SK-N-SH (cell line): ENCODE measurements at regions not wholly inside any gene's neighbourhood (a gene's known extent, or its start where the extent isn't known, plus 50 kb on each side); places are given as distances from the start of the nearest gene placed in this dataset.

Experiments
- CTCF ChIA-PET: fragments of 300-600, 350-600 bp; formaldehyde crosslinking; extraction: SDS; loops from one replicate; lab custom pipeline; 2021; lab: Yijun Ruan, JAX
- POLR2A ChIA-PET: fragments of 350-600 bp; sonication (Branson Sonifier 250); formaldehyde crosslinking; extraction: SDS; loops from one replicate; lab custom pipeline; 2020; ENCODE audit warnings: antibody characterized with exemption, inconsistent platforms; lab: Yijun Ruan, JAX
- DNase-seq: peaks from one replicate; pipeline ENCODE4 v3.0.0; 2012
- H2AFZ ChIP-seq: fragments of 200-600 bp; sonication (generic); 2 replicates; pipeline ENCODE4 v1.8.1; 2016; ENCODE audit warnings: antibody characterized with exemption, mild to moderate bottlenecking, low read depth
- H3F3A ChIP-seq: fragments of 200-600 bp; sonication (generic); replicated peaks from 2 replicates; pipeline ENCODE3; 2016; ENCODE audit warnings: antibody characterized with exemption, mild to moderate bottlenecking; ENCODE audit not compliant: insufficient read depth
- H3K27ac ChIP-seq, 2 experiments: fragments of 200-500 bp in 1 of 2; fragments of 200-600 bp in 1 of 2; sonication (Bioruptor generic) in 1 of 2; sonication (generic), shearing (Covaris generic) in 1 of 2; 2 replicates each; pipeline versions ENCODE4 v1.5.1 to v1.6.1; 2014 to 2016; ENCODE audit warnings: low read depth in 2 of 2, inconsistent platforms in 1 of 2, low read length in 1 of 2, mild to moderate bottlenecking in 1 of 2, mixed read lengths in 1 of 2
- H3K27me3 ChIP-seq: fragments of 200-600 bp; sonication (generic), shearing (Covaris generic); 2 replicates; pipeline ENCODE4 v1.6.1; 2016; ENCODE audit warnings: mixed run types; ENCODE audit not compliant: insufficient read depth
- H3K36me3 ChIP-seq, 2 experiments: fragments of 200-500 bp in 1 of 2; fragments of 200-600 bp in 1 of 2; sonication (Bioruptor generic) in 1 of 2; sonication (generic) in 1 of 2; replicated peaks in 1 of 2; 2 replicates each; pipeline versions ENCODE3 to v1.5.1; 2014 to 2016; ENCODE audit warnings: low read length in 1 of 2, mild to moderate bottlenecking in 1 of 2; ENCODE audit not compliant: insufficient read depth in 2 of 2, control insufficient read depth in 1 of 2
- H3K4me1 ChIP-seq, 2 experiments: fragments of 200-500 bp in 1 of 2; fragments of 200-600 bp in 1 of 2; sonication (Bioruptor generic) in 1 of 2; sonication (generic), shearing (Covaris generic) in 1 of 2; 2 replicates each; pipeline versions ENCODE4 v1.5.1 to v1.6.1; 2014 to 2016; ENCODE audit warnings: low read depth in 1 of 2, low read length in 1 of 2, mixed run types in 1 of 2; ENCODE audit not compliant: insufficient read depth in 2 of 2, control insufficient read depth in 1 of 2
- H3K4me2 ChIP-seq: fragments of 200-600 bp; sonication (generic), shearing (Covaris generic); 2 replicates; pipeline ENCODE4 v1.6.1; 2017; ENCODE audit warnings: mixed run types
- H3K4me3 ChIP-seq, 2 experiments: fragments of 200-500 bp in 1 of 2; fragments of 200-600 bp in 1 of 2; sonication (Bioruptor generic) in 1 of 2; sonication (generic), shearing (Covaris generic) in 1 of 2; 2 replicates each; pipeline versions ENCODE4 v1.5.1 to v1.8.1; 2014 to 2016; ENCODE audit warnings: low read depth in 2 of 2, inconsistent platforms in 1 of 2, low read length in 1 of 2, mild to moderate bottlenecking in 1 of 2, mixed read lengths in 1 of 2, moderate library complexity in 1 of 2
- H3K79me2 ChIP-seq: fragments of 200-600 bp; sonication (generic); 2 replicates; pipeline ENCODE4 v1.8.1; 2017; ENCODE audit warnings: mild to moderate bottlenecking; ENCODE audit not compliant: insufficient read depth
- H3K9ac ChIP-seq: fragments of 200-600 bp; sonication (generic); 2 replicates; pipeline ENCODE4 v1.6.1; 2017; ENCODE audit warnings: mixed run types
- H3K9me2 ChIP-seq: fragments of 200-600 bp; sonication (generic); 2 replicates; pipeline ENCODE4 v1.6.1; 2017; ENCODE audit warnings: mixed run types
- H3K9me3 ChIP-seq: fragments of 200-600 bp; sonication (generic); 2 replicates; pipeline ENCODE4 v1.6.1; 2017; ENCODE audit warnings: mixed run types, mild to moderate bottlenecking, moderate library complexity
- H4K20me1 ChIP-seq: fragments of 200-600 bp; sonication (generic); 2 replicates; pipeline ENCODE4 v1.6.1; 2017; ENCODE audit warnings: mild to moderate bottlenecking, mixed run types; ENCODE audit not compliant: insufficient read depth
- EZH2phosphoT487 ChIP-seq: fragments of 200-600 bp; sonication (generic); IDR thresholded peaks from 2 replicates; pipeline ENCODE4 v1.6.1; 2017; ENCODE audit warnings: low read depth, mixed run types, mild to moderate bottlenecking, antibody characterized with exemption, moderate library complexity, borderline replicate concordance
- JUND ChIP-seq: IDR thresholded peaks from 2 replicates; pipeline ENCODE4 v1.4.0; 2012
- MEF2A ChIP-seq: IDR thresholded peaks from 2 replicates; pipeline ENCODE4 v1.4.0; 2012; ENCODE audit warnings: low read depth, borderline replicate concordance
- MXI1 ChIP-seq: IDR thresholded peaks from 2 replicates; pipeline ENCODE4 v1.6.1; 2012; ENCODE audit warnings: mild to moderate bottlenecking, low read depth, low read length, improper control_type of control experiment
- NFIC ChIP-seq: IDR thresholded peaks from 2 replicates; pipeline ENCODE4 v1.4.0; 2012; ENCODE audit warnings: borderline replicate concordance
- NRF1 ChIP-seq: IDR thresholded peaks from 2 replicates; pipeline ENCODE4 v1.6.1; 2012; ENCODE audit warnings: low read depth, mild to moderate bottlenecking, low read length
- POLR2AphosphoS5 ChIP-seq: IDR thresholded peaks from 2 replicates; pipeline ENCODE4 v1.6.1; 2012; ENCODE audit warnings: low read depth, low read length
- RCOR1 ChIP-seq: fragments of 150-350 bp; IDR thresholded peaks from 2 replicates; pipeline ENCODE4 v1.6.1; 2017; ENCODE audit warnings: antibody characterized with exemption, low read length
- RXRA ChIP-seq: IDR thresholded peaks from 2 replicates; pipeline ENCODE4 v1.4.0; 2012; ENCODE audit warnings: low read depth, mild to moderate bottlenecking, borderline replicate concordance
- SIN3A ChIP-seq: IDR thresholded peaks from 2 replicates; pipeline ENCODE4 v1.6.1; 2012; ENCODE audit warnings: low read depth, mild to moderate bottlenecking, low read length, moderate library complexity, borderline replicate concordance
- SMC3 ChIP-seq: IDR thresholded peaks from 2 replicates; pipeline ENCODE4 v1.6.1; 2012; ENCODE audit warnings: low read depth, low read length, improper control_type of control experiment
- TAF1 ChIP-seq: IDR thresholded peaks from 2 replicates; pipeline ENCODE4 v1.6.1; 2012; ENCODE audit warnings: low read depth, mild to moderate bottlenecking, low read length, moderate library complexity, borderline replicate concordance
- TEAD4 ChIP-seq: IDR thresholded peaks from 2 replicates; pipeline ENCODE4 v1.4.0; 2012; ENCODE audit warnings: mild to moderate bottlenecking, borderline replicate concordance; ENCODE audit not compliant: insufficient read depth
- WGBS: methylation state at CpG from one replicate; pipeline ENCODE4 v1.1.6; 2017; ENCODE audit warnings: low lambda C conversion rate; 5-methylcytosine and 5-hydroxymethylcytosine counted together
- TF ChIP-seq, protein P1 (sequence below): fragments of 150-350 bp; IDR thresholded peaks from 2 replicates; pipeline ENCODE4 v1.6.1; 2016; ENCODE audit warnings: mild to moderate bottlenecking, low read depth, low read length
- TF ChIP-seq, protein P2 (sequence below): IDR thresholded peaks from 2 replicates; pipeline ENCODE4 v1.6.1; 2012; ENCODE audit warnings: mild to moderate bottlenecking, low read depth, low read length, moderate library complexity
- TF ChIP-seq, protein P3 (sequence below): IDR thresholded peaks from 2 replicates; pipeline ENCODE4; 2012

DNA sequence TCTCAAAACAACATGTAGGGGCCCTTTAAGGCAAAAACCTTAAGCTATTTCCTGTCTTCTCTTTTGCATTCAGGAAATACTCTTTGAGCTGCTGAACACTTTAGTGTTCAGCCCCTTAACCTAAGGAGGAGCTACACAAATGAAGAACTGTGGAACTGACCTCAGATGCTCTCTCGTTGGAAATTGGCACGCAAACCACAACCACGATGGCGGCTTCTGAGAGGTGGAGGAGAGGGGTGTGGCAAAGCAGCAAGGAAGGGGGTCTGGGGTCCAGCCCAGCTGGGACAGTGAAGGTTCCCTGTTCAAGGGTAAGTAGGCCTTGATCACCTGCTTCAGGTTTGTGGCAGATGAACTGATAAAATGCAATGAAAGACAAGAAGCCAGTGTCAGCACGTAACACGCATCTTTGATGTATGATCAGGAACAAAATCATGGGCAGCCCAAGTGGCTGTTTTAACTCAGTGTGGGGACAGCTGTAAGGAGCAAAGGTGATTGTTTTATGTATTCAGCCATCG, 291.6 kb upstream of the TNRC6C start (continued):
- no peak for TF ChIP-seq EZH2phosphoT487

DNA sequence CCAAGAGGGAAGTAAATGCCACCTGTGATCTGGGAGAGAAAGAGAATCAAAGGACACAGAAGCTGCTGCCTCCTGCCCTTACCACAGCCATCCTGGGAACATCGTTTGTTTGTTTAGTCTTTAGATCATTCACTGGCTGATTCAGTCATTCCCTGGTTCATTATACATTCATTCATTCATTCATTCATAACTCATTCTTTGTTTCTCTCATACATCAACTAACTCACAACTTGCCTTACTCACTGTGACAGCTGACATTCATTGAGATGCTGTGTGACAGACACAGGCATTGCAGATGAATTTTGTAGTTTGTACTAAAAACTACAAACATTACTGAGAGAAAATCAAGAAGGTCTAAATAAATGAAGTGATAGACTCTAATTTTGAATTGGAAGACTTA, 291.0 kb upstream of the TNRC6C start:
- Histone ChIP-seq H3K79me2 (no peaks in the 10 kb centered on the region), H3K4me3 (no peak overlapping the region), H3K4me2 (no peak overlapping the region), H3K36me3 (no peaks in the 10 kb centered on the region), H4K20me1 (no peaks in the 10 kb centered on the region), H3K9me2 (no peaks in the 10 kb centered on the region), H2AFZ (no peak overlapping the region), H3F3A (no peaks in the 10 kb centered on the region), H3K9me3 (no peaks in the 10 kb centered on the region), H3K4me1 (no peaks in the 10 kb centered on the region), H3K27ac (no peak overlapping the region), H3K27me3 (no peaks in the 10 kb centered on the region), H3K9ac (no peak overlapping the region)
- no peak for DNase-seq
- WGBS = 20% methylated on average over 1 of the region's 1 CpG
- CTCF ChIA-PET = no interaction called here
- POLR2A ChIA-PET = no interaction called here
- TF ChIP-seq MEF2A = no peak
- TF ChIP-seq, protein P1, sequence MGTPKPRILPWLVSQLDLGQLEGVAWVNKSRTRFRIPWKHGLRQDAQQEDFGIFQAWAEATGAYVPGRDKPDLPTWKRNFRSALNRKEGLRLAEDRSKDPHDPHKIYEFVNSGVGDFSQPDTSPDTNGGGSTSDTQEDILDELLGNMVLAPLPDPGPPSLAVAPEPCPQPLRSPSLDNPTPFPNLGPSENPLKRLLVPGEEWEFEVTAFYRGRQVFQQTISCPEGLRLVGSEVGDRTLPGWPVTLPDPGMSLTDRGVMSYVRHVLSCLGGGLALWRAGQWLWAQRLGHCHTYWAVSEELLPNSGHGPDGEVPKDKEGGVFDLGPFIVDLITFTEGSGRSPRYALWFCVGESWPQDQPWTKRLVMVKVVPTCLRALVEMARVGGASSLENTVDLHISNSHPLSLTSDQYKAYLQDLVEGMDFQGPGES = no peak
- TF ChIP-seq JUND = no peak
- no peak for TF ChIP-seq NRF1
- TF ChIP-seq SIN3A = no peak
- TF ChIP-seq SMC3 = no peak
- TF ChIP-seq RCOR1 = no peak
- no peak for TF ChIP-seq RXRA
- no peak for TF ChIP-seq EZH2phosphoT487
- TF ChIP-seq POLR2AphosphoS5 = no peak
- TF ChIP-seq, protein P2, sequence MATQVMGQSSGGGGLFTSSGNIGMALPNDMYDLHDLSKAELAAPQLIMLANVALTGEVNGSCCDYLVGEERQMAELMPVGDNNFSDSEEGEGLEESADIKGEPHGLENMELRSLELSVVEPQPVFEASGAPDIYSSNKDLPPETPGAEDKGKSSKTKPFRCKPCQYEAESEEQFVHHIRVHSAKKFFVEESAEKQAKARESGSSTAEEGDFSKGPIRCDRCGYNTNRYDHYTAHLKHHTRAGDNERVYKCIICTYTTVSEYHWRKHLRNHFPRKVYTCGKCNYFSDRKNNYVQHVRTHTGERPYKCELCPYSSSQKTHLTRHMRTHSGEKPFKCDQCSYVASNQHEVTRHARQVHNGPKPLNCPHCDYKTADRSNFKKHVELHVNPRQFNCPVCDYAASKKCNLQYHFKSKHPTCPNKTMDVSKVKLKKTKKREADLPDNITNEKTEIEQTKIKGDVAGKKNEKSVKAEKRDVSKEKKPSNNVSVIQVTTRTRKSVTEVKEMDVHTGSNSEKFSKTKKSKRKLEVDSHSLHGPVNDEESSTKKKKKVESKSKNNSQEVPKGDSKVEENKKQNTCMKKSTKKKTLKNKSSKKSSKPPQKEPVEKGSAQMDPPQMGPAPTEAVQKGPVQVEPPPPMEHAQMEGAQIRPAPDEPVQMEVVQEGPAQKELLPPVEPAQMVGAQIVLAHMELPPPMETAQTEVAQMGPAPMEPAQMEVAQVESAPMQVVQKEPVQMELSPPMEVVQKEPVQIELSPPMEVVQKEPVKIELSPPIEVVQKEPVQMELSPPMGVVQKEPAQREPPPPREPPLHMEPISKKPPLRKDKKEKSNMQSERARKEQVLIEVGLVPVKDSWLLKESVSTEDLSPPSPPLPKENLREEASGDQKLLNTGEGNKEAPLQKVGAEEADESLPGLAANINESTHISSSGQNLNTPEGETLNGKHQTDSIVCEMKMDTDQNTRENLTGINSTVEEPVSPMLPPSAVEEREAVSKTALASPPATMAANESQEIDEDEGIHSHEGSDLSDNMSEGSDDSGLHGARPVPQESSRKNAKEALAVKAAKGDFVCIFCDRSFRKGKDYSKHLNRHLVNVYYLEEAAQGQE = no peak

DNA sequence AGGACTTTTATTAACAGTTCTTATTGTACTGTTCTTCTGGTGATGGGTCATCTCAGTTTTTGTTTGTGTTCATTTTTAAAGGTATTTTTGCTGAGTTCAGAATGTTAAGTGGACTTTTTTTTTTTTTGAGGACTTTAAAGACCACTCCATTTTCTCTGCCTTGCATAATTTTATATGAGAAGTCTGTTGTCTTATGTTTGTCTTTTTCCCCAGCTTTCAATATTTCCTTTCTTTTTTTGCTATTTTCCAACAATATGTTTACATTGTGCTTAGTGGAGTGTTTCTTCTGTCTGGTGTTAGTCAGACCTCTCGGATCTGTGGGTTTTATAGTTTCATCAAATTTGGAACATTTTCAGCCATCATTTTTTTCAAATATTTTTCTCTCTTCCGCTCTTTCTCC, 290.0 kb upstream of the TNRC6C start:
- Histone ChIP-seq H3K4me2 (no peak overlapping the region), H3K27me3 (no peaks in the 10 kb centered on the region), H3K27ac (no peak overlapping the region), H3K4me3 (no peak overlapping the region), H3K9me2 (no peaks in the 10 kb centered on the region), H3K36me3 (no peaks in the 10 kb centered on the region), H3K4me1 (no peaks in the 10 kb centered on the region), H3K9me3 (no peaks in the 10 kb centered on the region), H3F3A (no peaks in the 10 kb centered on the region), H2AFZ (no peak overlapping the region), H3K9ac (no peak overlapping the region), H4K20me1 (no peaks in the 10 kb centered on the region), H3K79me2 (no peaks in the 10 kb centered on the region)
- 40% methylated on average over 2 of the region's 2 CpGs for WGBS
- POLR2A ChIA-PET = no interaction called here
- no peak for DNase-seq
- CTCF ChIA-PET = no interaction called here
- TF ChIP-seq, protein P3, sequence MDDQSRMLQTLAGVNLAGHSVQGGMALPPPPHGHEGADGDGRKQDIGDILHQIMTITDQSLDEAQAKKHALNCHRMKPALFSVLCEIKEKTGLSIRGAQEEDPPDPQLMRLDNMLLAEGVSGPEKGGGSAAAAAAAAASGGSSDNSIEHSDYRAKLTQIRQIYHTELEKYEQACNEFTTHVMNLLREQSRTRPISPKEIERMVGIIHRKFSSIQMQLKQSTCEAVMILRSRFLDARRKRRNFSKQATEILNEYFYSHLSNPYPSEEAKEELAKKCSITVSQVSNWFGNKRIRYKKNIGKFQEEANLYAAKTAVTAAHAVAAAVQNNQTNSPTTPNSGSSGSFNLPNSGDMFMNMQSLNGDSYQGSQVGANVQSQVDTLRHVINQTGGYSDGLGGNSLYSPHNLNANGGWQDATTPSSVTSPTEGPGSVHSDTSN = no peak
- TF ChIP-seq MEF2A (no peak), SIN3A (no peak), POLR2AphosphoS5 (no peak), TEAD4 (no peak), NFIC (no peak), MXI1 (no peak), TAF1 (no peak), RCOR1 (no peak)
- TF ChIP-seq, protein P2 = no peak
